Esophagus muscularis mucosa (tissue), 4 donors: ENCODE measurements at regions not wholly inside any gene's neighbourhood (a gene's known extent, or its start where the extent isn't known, plus 50 kb on each side); places are given as distances from the start of the nearest gene placed in this dataset.

ENCODE experiments used
- DNase-seq: peaks from one replicate; pipeline ENCODE4 v3.0.0-alpha.2; 2017; ENCODE audit errors: extremely low spot score
- H3K27ac ChIP-seq, 4 donors: fragments of 200-600 bp; sonication (generic); replicated peaks in 1 of 4; 1 replicate in 3 of 4; 2 replicates in 1 of 4; pipeline ENCODE4 v1.5.1; 2016 to 2019; ENCODE audit warnings: mild to moderate bottlenecking in 1 of 4
- H3K27me3 ChIP-seq, 4 donors: fragments of 200-600 bp; sonication (generic); one replicate each; pipeline versions ENCODE4 v1.5.1 to v1.6.0; 2016 to 2019
- H3K36me3 ChIP-seq, 4 donors: fragments of 200-600 bp; sonication (generic); one replicate each; pipeline ENCODE4 v1.5.1; 2016 to 2019
- H3K4me1 ChIP-seq, 4 donors: fragments of 200-600 bp; sonication (generic); one replicate each; pipeline ENCODE4 v1.5.1; 2016 to 2019
- H3K4me3 ChIP-seq, 4 donors: fragments of 200-600 bp; sonication (generic); 1 replicate in 2 of 4; 2 replicates in 2 of 4; pipeline ENCODE4 v1.5.1; 2016 to 2019; ENCODE audit warnings: mild to moderate bottlenecking in 4 of 4, moderate library complexity in 1 of 4
- H3K9me3 ChIP-seq, 4 donors: fragments of 200-600 bp; sonication (generic); 1 replicate in 3 of 4; 2 replicates in 1 of 4; pipeline ENCODE4 v1.5.1; 2016 to 2019
- EP300 ChIP-seq: sonication (generic); formaldehyde crosslinking; IDR thresholded peaks from one replicate; pipeline ENCODE4 v1.6.1; 2017; ENCODE audit warnings: antibody characterized with exemption
- POLR2A ChIP-seq: fragments of 450-650 bp; IDR thresholded peaks from one replicate; pipeline ENCODE4 v1.6.1; 2017; ENCODE audit warnings: antibody characterized with exemption, moderate library complexity, mild to moderate bottlenecking, low read depth
- POLR2AphosphoS5 ChIP-seq, 2 donors: sonication (generic); formaldehyde crosslinking; IDR thresholded peaks; one replicate each; pipeline ENCODE4 v1.6.1; 2017; ENCODE audit warnings: antibody characterized with exemption in 2 of 2
- WGBS: methylation state at CpG from one replicate; pipeline ENCODE4 v1.1.5; 2018; 5-methylcytosine and 5-hydroxymethylcytosine counted together
- intact Hi-C: fragments of 100-400 bp; cut with DNase I; formaldehyde crosslinking; loops from one replicate; pipeline ENCODE4 v1.15.1; 2023
- TF ChIP-seq, protein P1 (sequence below), 3 experiments: fragments of 200-600 bp in 2 of 3; fragments of 450-650 bp in 1 of 3; sonication (generic) in 2 of 3; IDR thresholded peaks; one replicate each; pipeline ENCODE4 v1.5.1; 2017 to 2019; ENCODE audit warnings: antibody characterized with exemption in 3 of 3, mild to moderate bottlenecking in 2 of 3, moderate library complexity in 1 of 3

DNA sequence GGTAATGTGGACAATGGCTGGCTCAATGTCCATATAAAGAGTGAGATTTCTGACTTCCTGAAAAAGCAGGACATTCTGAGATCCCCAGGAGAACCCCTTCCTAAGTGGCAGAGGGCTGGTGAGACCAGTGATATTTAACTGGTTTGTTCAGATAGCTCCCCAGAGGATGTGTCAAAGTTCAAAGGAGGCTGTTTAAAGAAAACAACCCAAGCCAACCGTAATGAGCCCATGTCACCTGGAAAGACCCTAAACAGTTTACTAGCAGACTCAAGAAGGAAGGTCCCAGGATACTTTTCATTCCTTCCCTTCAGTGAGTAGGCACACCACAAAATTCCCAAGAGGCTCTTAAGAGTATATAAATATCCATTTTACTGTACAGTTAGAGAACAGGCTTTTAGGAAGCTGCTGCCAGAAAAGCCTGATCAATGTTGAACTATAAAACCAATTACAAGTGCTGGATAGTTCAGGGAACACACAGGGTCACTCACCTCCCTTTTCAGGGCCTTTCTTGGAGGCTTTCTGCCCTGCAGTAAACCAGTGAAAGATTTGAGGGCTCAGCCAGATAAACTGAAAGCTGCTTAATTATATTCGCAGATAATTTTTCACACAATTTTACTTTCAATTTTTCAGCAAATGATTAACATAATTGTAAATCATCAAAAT is 293.5 kb downstream of the ASXL3 start:
- no peaks in the 10 kb centered on the region for H3K36me3 ChIP-seq
- no peaks in the 10 kb centered on the region for H3K9me3 ChIP-seq
- H3K27me3 ChIP-seq, result no peaks in the 10 kb centered on the region
- intact Hi-C loops, result no loop called here
- no peak overlapping the region for H3K27ac ChIP-seq
- no peak overlapping the region for H3K4me3 ChIP-seq
- 80% methylated on average over 2 of the region's 2 CpGs for WGBS
- TF ChIP-seq, protein P1, sequence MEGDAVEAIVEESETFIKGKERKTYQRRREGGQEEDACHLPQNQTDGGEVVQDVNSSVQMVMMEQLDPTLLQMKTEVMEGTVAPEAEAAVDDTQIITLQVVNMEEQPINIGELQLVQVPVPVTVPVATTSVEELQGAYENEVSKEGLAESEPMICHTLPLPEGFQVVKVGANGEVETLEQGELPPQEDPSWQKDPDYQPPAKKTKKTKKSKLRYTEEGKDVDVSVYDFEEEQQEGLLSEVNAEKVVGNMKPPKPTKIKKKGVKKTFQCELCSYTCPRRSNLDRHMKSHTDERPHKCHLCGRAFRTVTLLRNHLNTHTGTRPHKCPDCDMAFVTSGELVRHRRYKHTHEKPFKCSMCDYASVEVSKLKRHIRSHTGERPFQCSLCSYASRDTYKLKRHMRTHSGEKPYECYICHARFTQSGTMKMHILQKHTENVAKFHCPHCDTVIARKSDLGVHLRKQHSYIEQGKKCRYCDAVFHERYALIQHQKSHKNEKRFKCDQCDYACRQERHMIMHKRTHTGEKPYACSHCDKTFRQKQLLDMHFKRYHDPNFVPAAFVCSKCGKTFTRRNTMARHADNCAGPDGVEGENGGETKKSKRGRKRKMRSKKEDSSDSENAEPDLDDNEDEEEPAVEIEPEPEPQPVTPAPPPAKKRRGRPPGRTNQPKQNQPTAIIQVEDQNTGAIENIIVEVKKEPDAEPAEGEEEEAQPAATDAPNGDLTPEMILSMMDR (IDR thresholded peaks at IDR 0.05), result no peak
- TF ChIP-seq POLR2A (no peak), POLR2AphosphoS5 (IDR thresholded peaks at IDR 0.05) (no peak), EP300 (no peak)
- DNase-seq, result no peak
- peaks cover 0 to 4% (median 0%) of the 10 kb centered on the region in 4 donors for H3K4me1 ChIP-seq

DNA sequence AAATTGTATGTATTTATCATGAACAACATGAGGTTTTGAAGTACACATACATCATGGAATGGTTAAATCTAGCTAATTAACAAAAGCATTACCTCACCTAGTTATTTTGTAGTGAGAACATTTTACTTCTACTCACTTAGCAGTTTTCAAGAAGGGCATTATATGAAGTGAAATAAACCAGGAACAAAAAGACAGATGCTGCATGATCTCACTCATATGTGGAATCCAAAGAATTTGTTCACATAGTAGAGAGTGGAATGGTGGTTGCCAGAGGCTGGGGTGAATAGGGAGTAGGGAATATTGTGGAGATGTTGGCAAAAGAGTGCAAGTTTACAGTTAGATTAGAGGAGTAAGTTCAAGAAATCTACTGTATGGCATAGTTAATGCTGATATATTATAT is 292.0 kb downstream of the ASXL3 start:
- H3K4me3 ChIP-seq, result no peak overlapping the region
- H3K4me1 ChIP-seq, result peaks cover 0 to 4% (median 0%) of the 10 kb centered on the region in 4 donors
- DNase-seq, result no peak
- intact Hi-C loops, result no loop called here
- H3K27ac ChIP-seq, result no peak overlapping the region
- no peaks in the 10 kb centered on the region for H3K9me3 ChIP-seq
- no peaks in the 10 kb centered on the region for H3K36me3 ChIP-seq
- TF ChIP-seq POLR2AphosphoS5 (IDR thresholded peaks at IDR 0.05) (peak in 1 of 2 donors; percentile 11), POLR2A (no peak), EP300 (no peak)
- TF ChIP-seq, protein P1 (IDR thresholded peaks at IDR 0.05), result no peak
- no peaks in the 10 kb centered on the region for H3K27me3 ChIP-seq

DNA sequence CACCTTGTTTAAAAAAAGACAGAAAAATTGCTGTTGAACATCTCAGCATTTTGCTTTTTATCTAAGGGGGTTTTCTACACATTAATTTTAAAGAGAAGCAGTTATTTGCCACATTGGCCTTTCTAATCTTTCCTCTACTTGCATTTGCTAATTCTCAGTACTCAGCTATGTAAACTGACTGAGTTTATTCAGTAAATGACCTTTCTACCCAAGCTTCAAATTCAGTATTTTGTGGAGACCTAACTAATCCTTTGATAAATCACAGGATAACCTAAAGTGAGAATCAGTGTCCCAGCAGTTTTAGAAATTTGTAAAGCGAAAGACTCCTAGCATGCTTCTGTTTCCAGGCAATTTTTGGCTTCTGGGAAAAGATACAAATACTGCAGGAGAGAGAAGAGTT is 288.4 kb downstream of the ASXL3 start:
- Histone ChIP-seq H3K27ac (no peak overlapping the region), H3K4me3 (no peak overlapping the region), H3K9me3 (peaks cover 0 to 11% (median 5%) of the 10 kb centered on the region in 4 donors), H3K36me3 (no peaks in the 10 kb centered on the region), H3K27me3 (no peaks in the 10 kb centered on the region), H3K4me1 (peaks cover 0 to 4% (median 0%) of the 10 kb centered on the region in 4 donors)
- 60% methylated on average over 1 of the region's 1 CpG for WGBS
- intact Hi-C loops, result no loop called here
- TF ChIP-seq POLR2A, result no peak
- TF ChIP-seq, protein P1 (IDR thresholded peaks at IDR 0.05), result no peak
- TF ChIP-seq EP300, result no peak
- no peak for TF ChIP-seq POLR2AphosphoS5 (IDR thresholded peaks at IDR 0.05)
- DNase-seq, result no peak

DNA sequence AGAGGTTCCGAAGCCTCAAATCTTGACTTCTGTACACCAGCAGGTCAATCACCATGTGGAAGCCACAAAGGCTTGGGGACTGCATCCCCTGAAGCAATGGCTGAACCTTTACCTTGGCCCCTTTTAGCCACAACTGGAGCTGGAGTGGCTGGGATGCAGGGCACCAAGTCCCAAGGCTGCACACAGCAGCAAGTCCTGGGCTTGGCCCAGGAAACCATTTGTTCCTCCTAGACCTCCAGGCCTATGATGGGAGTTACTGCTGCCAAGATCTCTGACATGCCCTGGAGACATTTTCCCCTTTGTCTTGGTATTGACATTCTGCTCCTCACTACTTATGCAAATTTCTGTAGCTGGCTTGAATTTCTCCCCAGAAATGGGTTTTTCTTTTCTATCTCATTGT is 285.9 kb downstream of the ASXL3 start:
- 83% methylated on average over 1 of the region's 1 CpG for WGBS
- no peak for DNase-seq
- intact Hi-C loops, result no loop called here
- Histone ChIP-seq H3K4me3 (no peak overlapping the region), H3K27ac (no peak overlapping the region), H3K27me3 (no peaks in the 10 kb centered on the region), H3K9me3 (peaks cover 0 to 11% (median 5%) of the 10 kb centered on the region in 4 donors), H3K4me1 (no peaks in the 10 kb centered on the region), H3K36me3 (no peaks in the 10 kb centered on the region)
- TF ChIP-seq POLR2A, result no peak
- no peak for TF ChIP-seq POLR2AphosphoS5 (IDR thresholded peaks at IDR 0.05)
- TF ChIP-seq, protein P1 (IDR thresholded peaks at IDR 0.05), result no peak
- TF ChIP-seq EP300, result no peak

DNA sequence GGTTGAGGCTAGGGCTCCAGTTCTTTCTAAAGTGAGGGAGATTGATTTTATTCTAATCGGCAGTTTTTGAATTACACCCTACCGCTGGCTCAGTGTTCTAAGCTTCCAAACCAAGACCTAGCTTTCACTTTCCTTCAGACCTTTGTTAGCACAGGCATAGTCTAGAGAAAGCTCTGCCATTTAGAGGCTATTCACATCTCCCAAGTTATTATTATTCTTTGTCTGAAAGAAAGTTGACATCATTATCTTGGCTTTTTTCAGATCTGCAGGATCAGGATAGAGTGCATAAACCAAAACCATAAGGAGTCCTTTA is 276.8 kb downstream of the ASXL3 start:
- Histone ChIP-seq H3K4me1 (no peaks in the 10 kb centered on the region), H3K4me3 (no peak overlapping the region), H3K27ac (no peak overlapping the region), H3K27me3 (no peaks in the 10 kb centered on the region), H3K36me3 (no peaks in the 10 kb centered on the region), H3K9me3 (no peaks in the 10 kb centered on the region)
- TF ChIP-seq EP300, result no peak
- intact Hi-C loops, result no loop called here
- DNase-seq, result no peak
- 98% methylated on average over 2 of the region's 2 CpGs for WGBS
